ENCODE measurements at regions not wholly inside any gene's neighbourhood (a gene's known extent, or its start where the extent isn't known, plus 50 kb on each side); places are given as distances from the start of the nearest gene placed in this dataset.

GRCh38 chr16:75836347-75837010, 110.2 kb upstream of the CPHXL start:
- H3K4me3 ChIP-seq (replicated peaks in 1 of 2; ENCODE audit: low read depth in 2 of 2, low read length in 2 of 2): no peak overlapping the region
- no peak for TF ChIP-seq CTCF (IDR thresholded peaks at IDR 0.05; ENCODE audit: low read depth, low read length)
- no peak for DNase-seq (ENCODE audit: low read depth in 2 of 2)

DNA sequence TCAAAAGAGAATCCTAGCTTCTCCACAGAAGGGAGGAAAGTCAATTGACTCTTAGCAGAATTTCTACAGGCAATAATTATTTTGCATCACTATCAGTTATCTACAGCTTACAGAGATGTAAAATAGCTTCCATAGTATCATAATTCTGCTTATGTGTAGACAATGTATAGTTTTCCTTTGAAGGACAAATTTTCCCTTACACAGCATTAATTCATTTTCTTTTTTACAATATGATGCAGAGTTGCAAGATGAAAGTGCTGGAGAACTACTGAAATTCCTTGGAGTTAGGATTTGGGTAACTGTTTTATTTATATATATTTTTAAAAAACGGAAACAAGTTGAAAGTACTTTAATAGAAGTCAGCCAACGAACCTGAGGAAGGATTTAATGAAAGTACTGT, 111.0 kb upstream of the CPHXL start:
- DNase-seq (ENCODE audit: low read depth in 2 of 2): no peak
- no peak for TF ChIP-seq CTCF (IDR thresholded peaks at IDR 0.05; ENCODE audit: low read depth, low read length)

GRCh38 chr16:75837681-75838080, 111.4 kb upstream of the CPHXL start:
- DNase-seq (ENCODE audit: low read depth in 2 of 2): no peak
- no peak for TF ChIP-seq CTCF (IDR thresholded peaks at IDR 0.05; ENCODE audit: low read depth, low read length)
- no peak overlapping the region for H3K4me3 ChIP-seq (replicated peaks in 1 of 2; ENCODE audit: low read depth in 2 of 2, low read length in 2 of 2)

More for the DNA sequence above, 111.0 kb upstream of the CPHXL start:
- H3K4me3 ChIP-seq (replicated peaks in 1 of 2; ENCODE audit: low read depth in 2 of 2, low read length in 2 of 2): no peak overlapping the region

DNA sequence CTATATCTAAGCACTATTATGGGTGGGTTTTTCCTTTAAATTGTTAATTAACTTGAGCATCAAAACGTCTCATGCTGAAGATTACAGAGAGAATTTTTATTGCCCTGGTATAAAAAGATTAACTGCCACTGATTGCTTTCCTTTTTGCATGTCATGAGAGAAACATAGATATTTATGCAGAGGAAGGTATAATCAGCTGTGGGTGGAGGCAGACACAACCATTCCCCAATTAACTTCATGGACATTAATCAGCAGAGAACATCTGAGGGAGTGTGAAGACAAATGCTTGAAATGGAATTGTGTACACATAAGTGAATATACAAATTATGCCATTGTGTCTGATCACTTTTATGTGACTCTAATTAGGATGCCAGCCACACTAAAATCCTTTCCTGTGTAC, 115.2 kb upstream of the CPHXL start:
- no peak for DNase-seq (ENCODE audit: low read depth in 2 of 2)
- no peak overlapping the region for H3K4me3 ChIP-seq (replicated peaks in 1 of 2; ENCODE audit: low read depth in 2 of 2, low read length in 2 of 2)
- TF ChIP-seq CTCF (IDR thresholded peaks at IDR 0.05; ENCODE audit: low read depth, low read length): no peak

- no peak for TF ChIP-seq CTCF (IDR thresholded peaks at IDR 0.05; ENCODE audit: low read depth, low read length)
- no peak for DNase-seq (ENCODE audit: low read depth in 2 of 2)
- no peak overlapping the region for H3K4me3 ChIP-seq (replicated peaks in 1 of 2; ENCODE audit: low read depth in 2 of 2, low read length in 2 of 2)
These were observed 120.9 kb upstream of the CPHXL start for GRCh38 chr16:75847172-75847571.

DNA sequence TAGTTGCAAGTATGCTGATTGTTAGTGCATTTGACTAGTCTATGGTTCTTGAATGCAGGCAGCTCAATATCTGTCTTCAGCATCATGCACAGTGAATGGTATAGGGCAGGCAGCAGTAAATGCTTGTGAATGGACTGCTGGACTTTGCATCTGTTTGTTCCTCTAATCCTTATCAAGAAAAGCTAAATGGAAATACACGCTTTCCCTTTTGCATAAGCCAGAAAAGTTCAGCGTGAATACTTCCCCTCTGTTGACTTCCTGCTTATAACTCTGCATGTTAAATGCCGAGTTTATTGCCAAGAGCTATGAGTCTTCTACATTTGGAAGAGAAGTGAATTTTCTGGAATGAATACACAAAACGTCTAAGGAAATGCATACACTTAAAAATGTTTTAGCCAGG, 127.9 kb upstream of the CPHXL start:
- TF ChIP-seq CTCF (IDR thresholded peaks at IDR 0.05; ENCODE audit: low read depth, low read length): no peak
- no peak overlapping the region for H3K4me3 ChIP-seq (replicated peaks in 1 of 2; ENCODE audit: low read depth in 2 of 2, low read length in 2 of 2)
- DNase-seq (ENCODE audit: low read depth in 2 of 2): no peak
